ENCODE measurements at regions not wholly inside any gene's neighbourhood (a gene's known extent, or its start where the extent isn't known, plus 50 kb on each side); places are given as distances from the start of the nearest gene placed in this dataset.

- H3K4me3 ChIP-seq (ENCODE audit: low read depth, low read length), result no peak overlapping the region
- no peak for TF ChIP-seq CTCF (IDR thresholded peaks at IDR 0.05; ENCODE audit: control insufficient read depth, extremely low read depth, insufficient read depth)
- DNase-seq (ENCODE audit: low read depth), result no peak
These were observed 61.3 kb downstream of the ARF6 start for GRCh38 chr14:49954171-49954631.

- H3K4me3 ChIP-seq (ENCODE audit: low read depth, low read length), result no peak overlapping the region
- DNase-seq (ENCODE audit: low read depth), result no peak
- TF ChIP-seq CTCF (IDR thresholded peaks at IDR 0.05; ENCODE audit: control insufficient read depth, extremely low read depth, insufficient read depth), result no peak
These were observed 62.1 kb downstream of the ARF6 start for GRCh38 chr14:49955024-49955423.

- no peak overlapping the region for H3K4me3 ChIP-seq (ENCODE audit: low read depth, low read length)
- DNase-seq (ENCODE audit: low read depth), result no peak
- no peak for TF ChIP-seq CTCF (IDR thresholded peaks at IDR 0.05; ENCODE audit: control insufficient read depth, extremely low read depth, insufficient read depth)
These were observed 64.4 kb downstream of the ARF6 start for GRCh38 chr14:49957089-49957852.

GRCh38 chr14:49959822-49960408, 67.0 kb downstream of the ARF6 start:
- H3K4me3 ChIP-seq (ENCODE audit: low read depth, low read length), result no peak overlapping the region
- no peak for DNase-seq (ENCODE audit: low read depth)
- TF ChIP-seq CTCF (IDR thresholded peaks at IDR 0.05; ENCODE audit: control insufficient read depth, extremely low read depth, insufficient read depth), result no peak

DNA sequence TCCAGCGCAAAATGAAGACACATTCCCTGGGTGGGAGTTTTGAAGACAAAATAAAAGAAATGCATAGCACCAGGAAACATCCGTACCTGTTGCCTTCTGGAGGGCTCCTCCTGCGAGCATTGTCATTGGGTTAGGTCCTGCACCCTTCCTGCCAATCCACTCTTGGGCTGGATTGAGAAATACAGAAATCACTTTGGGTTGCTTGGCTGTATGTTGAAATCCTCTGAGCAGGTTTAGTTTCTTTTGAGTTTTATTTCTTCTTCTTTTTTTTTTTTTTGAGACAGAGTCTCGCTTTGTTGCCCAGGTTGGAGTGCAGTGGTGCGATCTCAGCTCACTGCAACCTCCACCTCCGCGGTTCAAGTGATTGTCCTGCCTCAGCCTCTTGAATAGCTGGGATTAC, 67.6 kb downstream of the ARF6 start:
- no peak for DNase-seq (ENCODE audit: low read depth)
- H3K4me3 ChIP-seq (ENCODE audit: low read depth, low read length), result no peak overlapping the region
- no peak for TF ChIP-seq CTCF (IDR thresholded peaks at IDR 0.05; ENCODE audit: control insufficient read depth, extremely low read depth, insufficient read depth)

DNA sequence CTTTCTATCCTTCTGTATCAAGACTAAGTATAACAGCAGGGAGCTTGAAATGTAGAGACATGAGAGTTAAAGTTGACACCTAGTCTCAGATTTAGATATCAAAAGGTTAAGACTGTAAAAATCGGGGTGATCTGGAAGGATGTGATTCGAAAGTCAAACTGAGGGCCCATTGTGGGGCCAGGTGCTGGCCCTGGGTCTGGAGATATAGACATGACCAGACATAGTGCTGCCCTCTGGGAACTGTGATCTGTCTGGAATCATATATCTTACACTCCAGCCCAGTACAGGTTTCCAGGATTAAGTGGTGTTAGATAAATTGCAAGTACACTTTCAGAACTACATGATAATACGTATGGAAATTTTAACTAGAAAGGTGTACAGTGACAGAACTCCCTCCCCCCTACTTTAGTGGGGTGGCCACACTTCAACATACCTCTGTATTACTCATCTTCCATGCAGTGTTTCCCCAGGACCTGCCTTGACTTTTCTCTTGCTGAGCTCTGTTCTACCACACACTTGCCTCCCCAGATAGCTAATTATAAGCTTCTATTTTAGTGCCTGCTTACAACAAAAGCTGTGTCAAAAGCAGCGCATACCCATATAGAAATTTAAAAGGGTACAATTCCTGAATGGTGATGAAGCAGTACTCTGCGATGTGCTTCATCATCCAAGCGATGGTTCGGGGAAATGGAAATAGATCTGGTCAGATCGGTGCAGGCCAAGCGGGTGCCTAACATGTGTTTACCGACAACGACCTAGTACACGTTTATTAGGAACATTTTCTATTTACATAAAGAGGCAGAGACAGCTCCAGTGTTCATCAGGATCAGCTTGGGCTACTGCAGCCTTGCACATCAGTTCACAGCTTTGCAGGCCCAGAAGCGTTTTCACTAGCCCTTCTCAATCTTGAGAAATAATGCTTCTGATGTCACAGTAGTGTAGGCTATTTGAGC, 68.7 kb downstream of the ARF6 start:
- peak; percentile 87 for DNase-seq (ENCODE audit: low read depth)
- TF ChIP-seq CTCF (IDR thresholded peaks at IDR 0.05; ENCODE audit: control insufficient read depth, extremely low read depth, insufficient read depth), result no peak

More for the DNA sequence above, 68.7 kb downstream of the ARF6 start:
- H3K4me3 ChIP-seq (ENCODE audit: low read depth, low read length), result no peak overlapping the region

All from LNCaP clone FGC (cell line).